ENCODE measurements at regions not wholly inside any gene's neighbourhood (a gene's known extent, or its start where the extent isn't known, plus 50 kb on each side); places are given as distances from the start of the nearest gene placed in this dataset.

DNA sequence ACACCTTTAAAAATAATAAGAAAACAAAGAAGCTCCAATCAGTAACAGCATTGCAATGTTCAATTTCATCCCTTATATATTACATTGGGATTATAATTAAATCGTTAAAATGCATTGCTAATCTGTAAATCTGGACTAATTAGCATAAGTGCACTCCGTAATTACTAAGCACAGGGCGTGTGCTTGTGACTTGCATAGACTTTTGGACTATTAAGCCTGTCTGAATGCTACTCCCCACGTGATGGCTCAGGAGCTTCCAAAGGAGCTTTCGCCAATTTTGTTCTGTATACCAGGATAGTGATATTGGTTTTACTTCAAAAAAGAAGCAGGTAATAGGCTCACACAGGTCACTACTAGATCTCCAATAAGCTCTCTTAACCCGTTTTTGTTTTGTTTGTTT, 497.1 kb downstream of the SMARCA1 start:
- no peak for TF ChIP-seq CTCF (IDR thresholded peaks at IDR 0.05)

GRCh38 chrX:129025376-129025775, 497.9 kb downstream of the SMARCA1 start:
- no peak for TF ChIP-seq CTCF (IDR thresholded peaks at IDR 0.05)

DNA sequence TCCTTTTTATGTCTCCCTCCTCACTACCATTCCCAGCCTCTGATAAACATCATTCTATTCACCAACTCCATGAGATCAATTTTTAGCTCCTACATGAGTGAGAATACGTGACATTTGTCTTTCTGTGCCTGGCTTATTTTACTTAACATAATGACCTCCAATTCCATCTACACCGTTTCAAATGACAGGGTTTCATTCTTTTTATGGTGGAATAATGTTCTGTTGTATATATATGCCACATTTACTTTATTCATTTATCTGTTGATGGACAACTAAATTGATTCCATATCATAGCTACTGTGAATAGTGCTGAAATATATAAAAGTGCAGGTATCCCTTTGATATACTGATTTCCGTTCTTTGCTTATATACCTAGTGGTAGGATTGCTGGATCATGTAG, 503.9 kb downstream of the SMARCA1 start:
- no peak for TF ChIP-seq CTCF (IDR thresholded peaks at IDR 0.05)

- TF ChIP-seq CTCF (IDR thresholded peaks at IDR 0.05) = no peak
Measured at GRCh38 chrX:129015381-129015780, 507.9 kb downstream of the SMARCA1 start.

DNA sequence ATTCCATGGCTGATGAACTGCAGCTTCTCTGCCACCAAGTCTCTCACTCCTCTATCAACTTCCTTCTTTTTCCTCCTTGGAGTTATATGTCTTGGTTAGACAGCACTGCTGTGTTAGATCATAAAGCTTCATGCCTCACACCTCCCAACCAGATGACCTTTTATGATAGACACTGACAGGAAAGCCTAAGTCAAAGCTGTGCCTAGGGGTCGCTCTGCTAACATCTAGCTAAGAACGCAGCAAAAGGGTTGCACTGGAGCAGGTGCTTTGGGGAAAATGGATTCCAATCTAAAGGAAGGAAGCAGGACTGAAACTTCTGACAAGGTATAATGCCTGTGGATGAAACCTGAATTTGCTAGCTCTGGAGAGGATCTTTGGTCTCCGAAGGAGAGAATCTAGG, 509.7 kb downstream of the SMARCA1 start:
- TF ChIP-seq CTCF (IDR thresholded peaks at IDR 0.05) = no peak

GRCh38 chrX:129007631-129008030, 515.7 kb downstream of the SMARCA1 start:
- no peak for TF ChIP-seq CTCF (IDR thresholded peaks at IDR 0.05)

GRCh38 chrX:129006491-129006890, 516.8 kb downstream of the SMARCA1 start:
- TF ChIP-seq CTCF (IDR thresholded peaks at IDR 0.05) = no peak

- TF ChIP-seq CTCF (IDR thresholded peaks at IDR 0.05) = no peak
Measured at GRCh38 chrX:129000797-129001196, 522.5 kb downstream of the SMARCA1 start.
